HG03280 (cell line): ENCODE measurements at regions not wholly inside any gene's neighbourhood (a gene's known extent, or its start where the extent isn't known, plus 50 kb on each side); places are given as distances from the start of the nearest gene placed in this dataset.
"Not testable (repeated sequence)": the region's sequence is repeated elsewhere in the genome, so short reads cannot be mapped to it uniquely, and the experiment has no call there.

Source experiments
- ATAC-seq: cut with Tn5 transposase; IDR thresholded peaks from one replicate; pipeline ENCODE4 v1.9.1; 2021; ENCODE audit warnings: mild to moderate bottlenecking, moderate library complexity; ENCODE audit not compliant: unreplicated experiment

DNA sequence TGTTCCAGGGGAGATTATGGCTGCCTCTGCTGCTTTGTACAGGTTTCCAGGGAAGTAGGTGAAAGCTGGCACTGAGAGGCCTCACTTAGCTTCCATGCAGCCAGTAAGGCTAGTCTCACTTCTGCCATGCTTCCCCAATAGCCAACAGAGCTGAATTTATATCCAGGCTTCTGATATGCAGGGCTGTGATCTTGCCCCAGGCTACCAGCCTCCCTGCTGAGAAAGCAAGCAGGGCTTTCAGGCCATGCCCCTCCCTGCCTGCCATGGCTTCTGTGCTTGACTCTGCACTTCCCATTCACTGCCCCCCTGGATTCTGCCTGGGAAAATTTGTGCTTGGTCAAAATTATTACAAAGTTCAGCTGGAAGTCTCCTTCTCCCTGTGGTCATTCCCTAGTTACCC is 302.1 kb upstream of the FBXO33 start:
- ATAC-seq: no peak

- no peak for ATAC-seq
Measured at GRCh38 chr14:39733741-39734140, 301.5 kb upstream of the FBXO33 start.

- ATAC-seq: no peak
Measured at GRCh38 chr14:39731912-39732311, 299.7 kb upstream of the FBXO33 start.

- no peak for ATAC-seq
Measured at GRCh38 chr14:39726563-39726962, 294.3 kb upstream of the FBXO33 start.

GRCh38 chr14:39722547-39723273 is 290.5 kb upstream of the FBXO33 start:
- ATAC-seq: no peak

GRCh38 chr14:39716987-39717570 is 284.8 kb upstream of the FBXO33 start:
- ATAC-seq: no peak

DNA sequence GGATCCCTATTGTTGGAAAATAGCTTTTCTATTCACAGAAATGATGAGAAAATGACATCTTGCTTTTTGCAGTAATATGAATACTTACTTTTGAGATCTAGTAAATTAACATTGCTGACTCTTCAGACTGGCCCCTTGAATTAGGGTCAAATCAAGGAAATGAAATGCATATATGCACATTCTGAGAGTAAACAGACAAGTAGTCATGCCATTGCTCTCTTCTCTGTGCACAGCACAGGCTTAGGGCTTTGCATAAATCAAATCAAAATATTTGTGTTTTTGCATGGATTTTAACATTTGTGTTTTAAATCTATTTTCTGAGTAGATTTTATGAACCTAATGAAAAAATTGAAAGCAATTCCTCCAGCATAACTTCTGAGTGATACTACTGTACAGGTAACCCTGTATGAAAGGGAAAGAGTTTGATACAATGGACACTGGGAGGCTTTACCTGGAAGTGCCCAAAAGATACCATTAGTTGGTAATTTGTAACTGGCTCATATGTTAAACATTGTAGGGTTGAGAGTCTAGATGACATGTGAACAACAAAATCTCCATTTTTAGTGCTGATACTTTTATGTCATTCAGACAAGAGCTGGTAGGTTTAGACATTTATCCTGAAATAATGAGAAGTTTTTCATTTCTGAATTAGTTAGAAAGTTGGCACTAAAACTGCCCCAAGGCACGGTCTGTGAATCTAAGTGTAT is 280.2 kb upstream of the FBXO33 start:
- ATAC-seq: no peak

GRCh38 chr14:39704594-39704993 is 272.4 kb upstream of the FBXO33 start:
- no peak for ATAC-seq

DNA sequence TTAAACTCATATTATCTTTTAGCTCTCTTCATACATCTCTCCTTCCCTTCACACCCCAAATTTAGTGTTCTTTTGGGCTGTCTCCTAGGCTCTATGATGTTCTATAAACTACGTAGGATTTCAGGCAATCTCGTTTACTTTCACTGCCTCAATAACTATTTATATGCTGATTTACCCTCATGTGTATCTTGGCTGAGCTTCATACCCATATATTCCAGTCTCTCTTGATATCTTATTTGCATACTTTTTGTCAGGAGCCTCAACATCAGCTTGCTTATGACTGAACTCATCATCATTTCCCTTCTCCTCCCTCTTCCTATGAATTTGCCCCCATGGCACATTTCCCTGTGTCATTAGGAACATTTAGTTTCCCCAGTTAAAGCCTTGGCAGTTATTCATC is 262.1 kb upstream of the FBXO33 start:
- ATAC-seq: no peak

- ATAC-seq: no peak
Measured at GRCh38 chr14:39683691-39684260, 251.5 kb upstream of the FBXO33 start.

DNA sequence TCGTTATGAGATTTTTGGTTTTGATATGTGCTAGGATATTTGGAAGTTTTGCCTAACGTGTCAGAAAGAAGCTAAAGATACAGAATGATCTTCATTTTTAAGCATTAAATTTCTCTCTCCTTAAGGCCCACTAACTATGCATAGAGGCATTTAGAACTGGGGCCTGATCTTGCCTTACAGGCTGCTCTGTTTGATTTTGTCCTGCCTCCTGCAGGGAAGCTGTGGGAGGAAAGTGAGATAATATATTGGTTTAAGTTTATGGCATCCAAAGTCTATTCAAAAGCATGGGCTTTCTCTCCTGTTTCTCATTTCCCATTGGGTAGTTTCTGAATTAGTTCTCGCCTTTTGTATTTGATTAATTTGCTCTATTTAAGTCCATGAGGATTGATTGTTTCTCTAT is 250.3 kb upstream of the FBXO33 start:
- ATAC-seq: no peak

DNA sequence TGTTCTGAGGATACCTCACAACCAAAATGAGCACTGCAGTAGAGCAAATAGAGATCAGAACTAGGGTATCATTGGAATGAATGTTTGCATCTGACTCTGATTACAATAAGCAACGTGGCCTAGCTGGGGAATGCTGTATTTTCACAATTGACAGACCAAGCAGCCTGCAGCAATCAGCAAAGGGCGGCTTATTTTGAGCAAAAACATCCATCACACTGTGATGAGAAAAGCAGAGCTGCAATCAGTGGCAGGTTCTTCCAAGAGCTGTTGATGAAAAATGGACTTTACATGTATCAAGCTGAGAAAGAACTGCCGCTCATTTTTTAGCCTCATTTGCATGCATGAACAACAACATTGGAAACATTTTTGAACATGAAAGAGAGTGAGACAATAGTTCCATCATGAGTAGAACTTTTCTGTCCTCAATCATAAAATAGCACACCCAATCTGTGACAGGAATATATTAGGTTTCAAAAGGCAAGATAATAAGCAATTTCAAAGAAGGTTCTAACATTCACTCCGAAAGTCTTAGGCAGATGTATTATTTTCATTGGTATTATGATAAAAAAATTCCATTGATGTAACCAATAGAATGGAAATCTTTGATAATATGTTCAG is 249.7 kb upstream of the FBXO33 start:
- ATAC-seq: no peak

GRCh38 chr14:39680777-39681176 is 248.5 kb upstream of the FBXO33 start:
- peak; percentile 91 for ATAC-seq

DNA sequence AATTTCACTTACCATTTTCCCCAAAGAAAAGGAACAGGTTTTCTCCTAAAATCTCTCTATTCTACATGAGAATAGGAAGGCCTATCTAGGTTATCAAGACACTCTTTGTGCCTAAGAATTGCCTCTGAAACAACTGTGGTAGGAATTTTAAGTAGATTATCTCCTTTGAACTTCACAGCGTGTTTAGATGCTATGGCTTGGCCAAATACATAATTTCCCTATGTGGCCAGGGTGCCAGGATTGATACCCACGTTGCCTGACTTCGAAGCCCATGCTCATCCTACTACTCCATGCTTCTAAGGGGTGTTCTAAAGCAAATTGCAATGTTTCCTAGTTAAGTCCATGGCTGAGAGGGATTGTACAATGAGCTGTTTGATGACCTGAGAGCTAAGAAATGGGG is 241.5 kb upstream of the FBXO33 start:
- ATAC-seq: no peak

DNA sequence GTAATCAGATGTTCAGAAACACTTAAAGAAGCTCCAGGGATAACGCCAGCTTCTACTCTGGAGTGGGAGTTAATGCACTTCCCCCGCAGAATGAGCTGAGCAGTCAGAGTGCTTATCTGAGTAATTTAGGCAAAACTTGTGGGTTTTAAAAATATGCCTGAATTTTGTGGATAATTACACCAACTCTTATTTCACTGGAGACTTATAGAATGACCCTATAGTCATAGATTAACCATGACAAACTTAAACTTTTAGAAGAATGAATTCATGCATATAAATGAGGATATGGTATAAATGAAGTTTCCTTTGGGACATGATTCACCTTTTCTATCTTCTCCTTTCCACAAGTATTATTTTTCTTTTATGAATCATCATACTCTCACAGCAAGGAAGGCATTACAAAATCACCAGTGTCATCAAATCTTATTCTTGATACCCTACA is 241.1 kb upstream of the FBXO33 start:
- ATAC-seq: no peak

- ATAC-seq: no peak
Measured at GRCh38 chr14:39668449-39668848, 236.2 kb upstream of the FBXO33 start.

GRCh38 chr14:39666386-39666785 is 234.2 kb upstream of the FBXO33 start:
- no peak for ATAC-seq

DNA sequence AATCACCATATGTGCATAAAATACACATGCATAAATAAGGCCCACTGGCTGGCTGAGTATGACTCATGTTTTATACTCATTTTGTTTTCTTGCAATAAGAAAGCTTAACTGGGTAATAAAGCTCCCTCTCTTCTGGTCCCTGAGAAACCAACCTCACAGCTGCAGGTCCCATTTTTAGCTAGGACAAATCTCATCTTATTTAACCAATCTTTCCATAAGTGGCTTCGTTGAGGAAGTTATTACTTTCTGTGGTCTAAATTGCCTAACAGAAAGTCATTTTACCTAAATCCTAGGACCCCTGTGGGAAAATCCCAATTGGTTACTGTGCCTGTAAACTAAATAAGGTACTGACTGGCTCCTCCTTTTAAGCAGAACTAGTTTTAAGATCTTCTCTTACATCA is 232.8 kb upstream of the FBXO33 start:
- ATAC-seq: no peak

- ATAC-seq: no peak
Measured at GRCh38 chr14:39664646-39665045, 232.4 kb upstream of the FBXO33 start.

DNA sequence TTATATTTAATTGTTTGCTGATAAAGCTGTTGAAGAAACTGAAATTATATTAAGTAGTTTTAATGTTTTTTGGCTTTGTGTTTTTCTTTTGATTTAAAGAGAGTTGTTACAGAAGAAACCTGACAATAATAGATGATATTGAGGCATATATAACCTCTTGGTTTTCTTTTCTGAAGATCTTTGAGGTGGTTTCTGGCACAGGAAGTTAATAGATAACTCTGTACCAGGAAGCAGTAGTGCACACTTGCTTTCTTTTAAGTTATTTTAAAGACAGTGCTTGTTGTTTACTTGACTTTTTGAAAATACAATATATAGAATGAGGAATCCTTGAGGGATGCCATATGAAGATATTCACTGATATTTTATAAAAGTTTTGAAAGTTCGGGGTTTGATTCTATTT is 209.0 kb upstream of the FBXO33 start:
- ATAC-seq: no peak

DNA sequence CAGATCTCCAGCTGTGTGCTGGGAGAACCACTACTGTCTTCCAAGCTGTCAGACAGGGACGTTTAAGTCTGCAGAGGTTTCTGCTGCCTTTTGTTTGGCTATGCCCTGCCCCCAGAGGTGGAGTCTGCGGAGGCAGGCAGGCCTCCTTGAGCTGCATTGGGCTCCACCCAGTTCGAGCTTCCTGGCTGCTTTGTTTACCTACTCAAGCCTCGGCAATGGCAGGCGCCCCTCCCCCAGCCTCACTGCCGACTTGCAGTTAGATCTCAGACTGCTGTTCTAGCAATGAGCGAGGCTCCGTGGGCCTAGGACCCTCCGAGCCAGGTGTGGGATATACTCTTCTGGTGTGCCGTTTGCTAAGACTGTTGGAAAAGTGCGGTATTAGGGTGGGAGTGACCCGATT is 206.8 kb upstream of the FBXO33 start:
- ATAC-seq: not testable (repeated sequence)
